ENCODE measurements at regions not wholly inside any gene's neighbourhood (a gene's known extent, or its start where the extent isn't known, plus 50 kb on each side); places are given as distances from the start of the nearest gene placed in this dataset.

DNA sequence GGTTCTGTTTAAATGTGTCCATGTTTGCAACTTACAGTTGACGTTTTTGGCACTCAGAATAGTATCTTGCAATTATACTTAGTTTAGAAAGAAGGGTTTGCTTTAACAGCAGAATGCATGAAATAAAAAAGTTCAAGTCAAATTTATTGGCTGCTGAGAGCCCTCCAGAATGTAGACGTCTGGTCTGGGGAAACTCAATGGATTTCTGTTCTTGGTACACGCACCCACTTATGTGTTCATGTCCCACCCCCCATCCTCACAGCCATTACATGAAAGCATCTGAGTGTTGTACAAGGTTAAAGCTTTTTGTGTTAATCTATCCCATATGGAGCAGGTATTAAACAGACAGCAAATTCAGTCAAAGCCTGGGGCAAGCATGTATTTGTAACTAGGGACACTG, 219.5 kb downstream of the SOX11 start:
- no peaks in the 10 kb centered on the region for H3K27me3 ChIP-seq (replicated peaks in 1 of 7)
- peaks cover 0 to under 1% (median 0%) of the 10 kb centered on the region in 8 donors for H3K9me3 ChIP-seq
- no peak overlapping the region for H3K4me3 ChIP-seq
- no peak overlapping the region for H3K27ac ChIP-seq
- DNase-seq = no peak
- TF ChIP-seq POLR2A (IDR thresholded peaks at IDR 0.05) (no peak), POLR2AphosphoS5 (IDR thresholded peaks at IDR 0.05) (no peak), CTCF (IDR thresholded peaks at IDR 0.05 in 8 of 11, conservative IDR thresholded peaks at IDR 0.05 in 3 of 11) (no peak)
- H3K36me3 ChIP-seq = no peaks in the 10 kb centered on the region
- intact Hi-C loops (cut with DNase I; ENCODE audit: low total_unique reads) = no loop called here
- no peaks in the 10 kb centered on the region for H3K4me1 ChIP-seq
- 60 to 77% (median 72%) methylated on average over 3 of the region's 3 CpGs for WGBS, 5 donors

GRCh38 chr2:5913711-5914395, 221.7 kb downstream of the SOX11 start:
- no peaks in the 10 kb centered on the region for H3K4me1 ChIP-seq
- TF ChIP-seq CTCF (IDR thresholded peaks at IDR 0.05 in 8 of 11, conservative IDR thresholded peaks at IDR 0.05 in 3 of 11) (no peak), POLR2A (IDR thresholded peaks at IDR 0.05) (no peak), POLR2AphosphoS5 (IDR thresholded peaks at IDR 0.05) (no peak)
- no peak for DNase-seq
- H3K9me3 ChIP-seq = peaks cover 0 to 18% (median 6%) of the 10 kb centered on the region in 8 donors
- H3K27me3 ChIP-seq (replicated peaks in 1 of 7) = no peaks in the 10 kb centered on the region
- intact Hi-C loops (cut with DNase I; ENCODE audit: low total_unique reads) = no loop called here
- no peaks in the 10 kb centered on the region for H3K36me3 ChIP-seq
- H3K4me3 ChIP-seq = no peak overlapping the region
- no peak overlapping the region for H3K27ac ChIP-seq
- 76 to 84% (median 79%) methylated on average over 9 of the region's 9 CpGs for WGBS, 5 donors

DNA sequence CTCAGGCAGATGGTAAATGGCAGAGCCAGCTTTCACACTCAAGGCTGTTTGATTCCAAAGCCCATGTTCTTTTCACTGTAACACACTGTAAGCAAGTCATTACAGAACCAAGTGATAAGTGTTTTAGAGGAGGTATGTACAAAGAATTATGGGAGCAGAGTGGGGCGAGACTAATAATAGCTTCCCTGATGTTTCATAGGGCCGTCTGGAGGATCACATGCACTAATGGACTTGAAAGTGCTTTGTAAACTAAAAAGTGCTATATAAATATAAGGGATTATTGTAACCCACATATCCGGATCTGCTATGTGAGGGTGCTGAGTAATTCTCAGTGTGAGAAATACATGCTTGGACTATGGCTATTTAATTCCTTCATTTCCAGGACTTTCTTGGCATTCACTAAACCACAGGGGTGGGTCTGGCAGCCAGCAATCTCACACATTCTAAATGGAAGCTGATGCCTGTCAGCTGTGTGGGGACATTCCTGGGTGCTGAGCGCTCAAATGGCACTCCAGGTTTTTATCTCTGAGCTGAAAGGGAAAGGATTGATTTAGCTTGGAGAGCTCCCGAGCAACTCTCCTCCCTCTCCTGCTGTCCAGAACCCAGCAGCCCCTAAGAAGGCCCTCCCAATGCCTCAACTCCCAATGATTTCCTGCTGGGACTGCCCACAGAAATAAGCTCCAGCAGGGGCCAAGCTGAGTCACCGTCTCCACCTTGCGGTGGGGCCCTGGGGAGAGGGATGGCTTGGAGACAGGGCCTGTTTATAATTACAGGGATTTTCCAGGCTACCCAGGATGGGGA, 222.8 kb downstream of the SOX11 start:
- intact Hi-C loops (cut with DNase I; ENCODE audit: low total_unique reads) = no loop called here
- H3K4me1 ChIP-seq = no peaks in the 10 kb centered on the region
- H3K9me3 ChIP-seq = peaks cover 0 to 24% (median 13%) of the 10 kb centered on the region in 8 donors
- no peaks in the 10 kb centered on the region for H3K27me3 ChIP-seq (replicated peaks in 1 of 7)
- H3K36me3 ChIP-seq = no peaks in the 10 kb centered on the region
- WGBS, 5 donors = 65 to 80% (median 79%) methylated on average over 6 to 7 of the region's 7 CpGs
- no peak for DNase-seq
- no peak overlapping the region for H3K27ac ChIP-seq
- TF ChIP-seq CTCF (IDR thresholded peaks at IDR 0.05 in 8 of 11, conservative IDR thresholded peaks at IDR 0.05 in 3 of 11) (no peak), POLR2A (IDR thresholded peaks at IDR 0.05) (no peak), POLR2AphosphoS5 (IDR thresholded peaks at IDR 0.05) (no peak)
- H3K4me3 ChIP-seq = no peak overlapping the region

- Histone ChIP-seq H3K4me1 (no peaks in the 10 kb centered on the region), H3K4me3 (no peak overlapping the region), H3K27ac (no peak overlapping the region), H3K27me3 (replicated peaks in 1 of 7) (no peaks in the 10 kb centered on the region), H3K9me3 (peaks cover 0 to 24% (median 13%) of the 10 kb centered on the region in 8 donors), H3K36me3 (no peaks in the 10 kb centered on the region)
- WGBS, 5 donors = 52 to 63% (median 61%) methylated on average over 4 of the region's 4 CpGs
- TF ChIP-seq CTCF (IDR thresholded peaks at IDR 0.05 in 8 of 11, conservative IDR thresholded peaks at IDR 0.05 in 3 of 11) (no peak), POLR2A (IDR thresholded peaks at IDR 0.05) (no peak), POLR2AphosphoS5 (IDR thresholded peaks at IDR 0.05) (no peak)
- intact Hi-C loops (cut with DNase I; ENCODE audit: low total_unique reads) = no loop called here
- DNase-seq = no peak
Observed at GRCh38 chr2:5915881-5916310, 223.7 kb downstream of the SOX11 start.

All from spleen (tissue), 11 donors.